BLaER1 (cell line): ENCODE measurements at regions not wholly inside any gene's neighbourhood (a gene's known extent, or its start where the extent isn't known, plus 50 kb on each side); places are given as distances from the start of the nearest gene placed in this dataset.

ENCODE experiments used
- H3K27ac ChIP-seq: shearing (Covaris generic); formaldehyde crosslinking; 2 replicates; pipeline ENCODE4 v1.8.1; 2022
- H3K27me3 ChIP-seq: shearing (Covaris generic); formaldehyde crosslinking; 2 replicates; pipeline ENCODE4 v1.8.1; 2022
- H3K36me3 ChIP-seq: shearing (Covaris generic); formaldehyde crosslinking; 2 replicates; pipeline ENCODE4 v1.8.1; 2022
- H3K4me1 ChIP-seq: shearing (Covaris generic); formaldehyde crosslinking; 2 replicates; pipeline ENCODE4 v1.8.1; 2022
- H3K4me2 ChIP-seq: shearing (Covaris generic); formaldehyde crosslinking; 2 replicates; pipeline ENCODE4 v1.8.1; 2022
- H3K4me3 ChIP-seq: shearing (Covaris generic); formaldehyde crosslinking; 2 replicates; pipeline ENCODE4 v1.8.1; 2022
- H3K9ac ChIP-seq: shearing (Covaris generic); formaldehyde crosslinking; 2 replicates; pipeline ENCODE4 v1.8.1; 2022
- H3K9me3 ChIP-seq: shearing (Covaris generic); formaldehyde crosslinking; 2 replicates; pipeline ENCODE4 v1.8.1; 2022
- H4K20me1 ChIP-seq: shearing (Covaris generic); formaldehyde crosslinking; 2 replicates; pipeline ENCODE4 v1.8.1; 2022
- Cebpa-rat ChIP-seq: shearing (Covaris generic); IDR thresholded peaks from 2 replicates; pipeline ENCODE4 v1.8.1; 2022

GRCh38 chr20:52246366-52246765 lies 54.8 kb upstream of the ZFP64 start:
- no peak for TF ChIP-seq Cebpa-rat
- H3K36me3 ChIP-seq, result no peaks in the 10 kb centered on the region
- no peak overlapping the region for H3K9ac ChIP-seq
- H3K4me1 ChIP-seq, result no peaks in the 10 kb centered on the region
- H3K4me3 ChIP-seq, result no peak overlapping the region
- H3K27ac ChIP-seq, result no peak overlapping the region
- H3K27me3 ChIP-seq, result no peaks in the 10 kb centered on the region
- H3K4me2 ChIP-seq, result no peak overlapping the region
- peaks cover 9% of the 10 kb centered on the region for H3K9me3 ChIP-seq
- H4K20me1 ChIP-seq, result no peaks in the 10 kb centered on the region

GRCh38 chr20:52244702-52245101 lies 53.1 kb upstream of the ZFP64 start:
- H3K4me2 ChIP-seq, result no peak overlapping the region
- no peaks in the 10 kb centered on the region for H3K36me3 ChIP-seq
- H4K20me1 ChIP-seq, result no peaks in the 10 kb centered on the region
- H3K27ac ChIP-seq, result no peak overlapping the region
- no peak for TF ChIP-seq Cebpa-rat
- no peaks in the 10 kb centered on the region for H3K27me3 ChIP-seq
- H3K9me3 ChIP-seq, result peaks cover 9% of the 10 kb centered on the region
- no peak overlapping the region for H3K9ac ChIP-seq
- H3K4me1 ChIP-seq, result no peaks in the 10 kb centered on the region
- H3K4me3 ChIP-seq, result no peak overlapping the region

DNA sequence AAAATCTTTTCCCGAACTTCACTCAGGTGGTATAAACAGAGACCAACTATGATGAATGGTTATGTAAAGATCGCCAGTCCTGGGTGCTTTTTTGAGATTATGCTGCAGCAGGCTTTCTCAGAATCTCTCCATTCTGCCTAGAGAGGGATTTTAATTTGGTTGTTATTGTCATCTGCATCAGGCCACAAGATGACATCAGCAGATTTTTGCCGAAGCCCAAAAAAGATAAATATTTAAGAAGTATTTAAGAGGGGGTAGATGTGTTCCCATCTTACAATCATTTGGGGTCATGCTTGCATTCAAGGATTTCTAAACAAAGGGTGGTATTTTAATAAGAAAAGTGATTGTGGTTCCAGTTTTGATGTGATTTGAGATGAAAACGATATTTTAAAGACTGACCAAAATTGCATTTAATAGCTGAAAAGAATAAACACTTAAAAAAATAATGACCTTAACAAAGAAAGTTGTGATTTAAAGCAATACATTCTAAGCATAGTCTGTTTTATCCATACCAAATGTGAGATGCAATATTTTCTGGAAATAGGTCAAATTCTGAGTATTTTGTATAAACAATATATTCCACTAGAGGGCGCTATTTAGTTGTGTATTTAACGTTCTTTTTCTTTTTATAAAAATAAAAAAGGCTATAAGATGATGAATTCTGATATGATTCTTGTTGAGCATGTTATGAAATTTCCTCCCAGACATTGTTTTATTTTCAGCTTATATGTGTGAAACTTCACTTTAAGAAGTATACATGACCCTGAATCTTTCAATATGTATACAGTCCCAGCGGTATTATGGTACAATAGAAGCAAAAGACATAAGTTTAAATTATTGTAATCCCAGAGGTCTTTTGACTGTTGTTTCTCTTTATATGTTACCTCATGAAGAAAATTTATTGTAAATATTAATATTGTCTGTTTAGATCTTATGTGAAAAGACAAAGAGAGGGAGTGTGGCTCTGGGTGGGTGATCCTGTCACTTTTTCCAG lies 51.0 kb upstream of the ZFP64 start:
- Histone ChIP-seq H3K27ac (no peak overlapping the region), H3K9ac (no peak overlapping the region), H3K36me3 (no peaks in the 10 kb centered on the region), H3K9me3 (peaks cover 3% of the 10 kb centered on the region), H3K4me3 (no peak overlapping the region), H3K4me1 (no peaks in the 10 kb centered on the region), H4K20me1 (no peaks in the 10 kb centered on the region), H3K4me2 (no peak overlapping the region), H3K27me3 (no peaks in the 10 kb centered on the region)
- TF ChIP-seq Cebpa-rat, result no peak
